GM19351 (cell line): ENCODE measurements at regions not wholly inside any gene's neighbourhood (a gene's known extent, or its start where the extent isn't known, plus 50 kb on each side); places are given as distances from the start of the nearest gene placed in this dataset.

Experiments
- ATAC-seq: cut with Tn5 transposase; IDR thresholded peaks from one replicate; pipeline ENCODE4 v1.9.1; 2021; ENCODE audit warnings: mild to moderate bottlenecking, moderate library complexity; ENCODE audit not compliant: unreplicated experiment

GRCh38 chrX:43005561-43005960 is 227.6 kb upstream of the PPP1R2C start:
- no peak for ATAC-seq

DNA sequence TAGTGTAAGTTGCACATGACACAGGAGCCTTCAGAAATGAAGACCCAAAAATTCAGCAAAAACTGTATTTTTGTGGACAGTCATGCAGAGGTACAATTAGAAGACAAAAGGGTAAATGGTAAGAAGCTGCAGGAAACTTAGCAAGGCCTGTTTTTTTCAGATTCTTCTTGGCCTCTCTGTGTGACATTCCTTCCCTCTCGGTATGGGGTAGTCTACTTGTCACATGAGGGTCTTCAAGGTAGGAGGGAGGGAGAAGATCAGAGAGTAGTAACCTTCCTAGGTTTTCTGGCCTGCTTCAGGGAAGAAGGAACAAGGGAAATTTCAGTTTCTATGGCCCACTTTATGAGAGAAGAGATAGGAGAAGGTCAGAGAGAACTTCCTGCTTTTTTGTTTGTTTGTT is 230.4 kb upstream of the PPP1R2C start:
- no peak for ATAC-seq

DNA sequence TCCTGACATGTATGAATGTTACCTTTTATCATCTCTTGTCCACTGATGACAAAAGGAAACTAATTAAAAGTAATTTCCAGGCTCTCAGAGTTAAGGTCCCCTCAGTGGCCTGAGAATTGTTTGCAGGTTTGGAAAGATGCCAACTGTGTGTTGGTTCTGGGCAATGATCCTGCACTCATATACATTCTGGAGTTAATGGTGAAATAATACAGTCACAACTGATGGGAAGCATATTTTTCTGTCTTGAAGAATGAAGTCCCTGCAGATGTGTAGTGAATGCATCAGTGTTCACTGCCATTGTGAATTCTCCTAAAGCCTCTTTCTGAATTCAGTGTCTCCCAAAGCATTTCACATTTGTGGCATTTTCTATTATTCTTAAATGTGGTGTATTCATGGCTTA is 238.1 kb upstream of the PPP1R2C start:
- no peak for ATAC-seq

- ATAC-seq = no peak
These were observed 240.1 kb upstream of the PPP1R2C start for GRCh38 chrX:43018031-43018430.

- ATAC-seq = no peak
These were observed 241.1 kb upstream of the PPP1R2C start for GRCh38 chrX:43019021-43019420.

DNA sequence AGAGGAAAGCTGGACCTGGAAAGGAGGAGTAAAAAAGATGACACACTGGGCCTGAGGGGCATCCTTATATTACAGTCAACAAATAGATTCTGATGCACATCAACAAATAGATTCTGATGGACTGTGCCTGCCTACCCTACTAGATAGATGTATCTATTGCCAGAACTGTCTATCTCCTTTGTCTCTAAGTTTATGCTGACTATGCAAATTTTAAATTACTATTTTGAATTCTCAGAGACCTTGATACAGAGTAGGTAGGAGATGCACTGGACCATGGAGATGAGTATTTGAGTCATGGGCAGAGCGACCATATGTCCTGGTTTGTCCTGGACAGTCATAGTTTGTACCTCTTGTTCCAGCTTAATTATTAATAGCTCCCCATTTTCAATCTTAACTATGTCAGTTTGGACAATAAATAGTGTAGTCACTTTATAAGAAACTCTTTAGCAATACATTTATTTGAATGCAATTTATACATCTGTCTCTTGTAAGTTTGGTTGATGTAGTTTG is 247.9 kb upstream of the PPP1R2C start:
- no peak for ATAC-seq

DNA sequence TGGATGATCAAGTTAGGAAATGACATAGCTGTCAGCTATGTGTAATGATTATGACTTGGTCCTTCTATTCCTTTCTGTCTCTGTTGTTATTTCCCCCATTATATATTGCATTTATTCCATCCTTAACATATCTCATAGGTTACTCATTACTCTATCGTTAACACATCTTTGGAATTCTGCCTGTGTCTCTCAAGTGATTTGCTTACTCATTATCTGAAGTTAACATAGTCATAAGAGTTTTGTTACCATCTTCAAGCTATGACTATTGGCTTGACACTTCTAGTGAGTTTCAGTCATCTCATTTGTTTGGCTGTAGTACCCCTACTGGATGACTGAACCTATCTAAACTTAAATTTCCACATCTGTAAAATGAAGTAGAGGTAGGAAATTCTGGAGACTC is 286.1 kb upstream of the PPP1R2C start:
- no peak for ATAC-seq

DNA sequence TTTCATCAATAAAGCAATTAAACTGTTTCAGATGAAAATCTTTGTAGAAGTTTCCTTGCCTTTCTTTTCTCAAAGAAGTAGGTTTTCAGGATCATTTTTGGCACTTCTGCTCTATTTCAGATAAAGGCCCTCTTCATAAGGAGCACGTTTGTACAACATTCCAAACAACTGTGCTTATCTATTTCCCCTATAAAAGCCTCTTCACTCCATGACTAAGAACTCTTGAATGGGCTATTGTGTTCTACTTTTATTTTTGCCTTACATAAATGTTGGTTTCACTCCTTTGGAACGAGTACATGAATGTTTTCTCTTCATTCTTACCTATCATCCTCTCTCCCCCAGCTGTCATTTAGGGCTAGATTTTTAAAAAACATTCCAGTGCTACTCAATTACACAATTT is 288.0 kb upstream of the PPP1R2C start:
- ATAC-seq = no peak

DNA sequence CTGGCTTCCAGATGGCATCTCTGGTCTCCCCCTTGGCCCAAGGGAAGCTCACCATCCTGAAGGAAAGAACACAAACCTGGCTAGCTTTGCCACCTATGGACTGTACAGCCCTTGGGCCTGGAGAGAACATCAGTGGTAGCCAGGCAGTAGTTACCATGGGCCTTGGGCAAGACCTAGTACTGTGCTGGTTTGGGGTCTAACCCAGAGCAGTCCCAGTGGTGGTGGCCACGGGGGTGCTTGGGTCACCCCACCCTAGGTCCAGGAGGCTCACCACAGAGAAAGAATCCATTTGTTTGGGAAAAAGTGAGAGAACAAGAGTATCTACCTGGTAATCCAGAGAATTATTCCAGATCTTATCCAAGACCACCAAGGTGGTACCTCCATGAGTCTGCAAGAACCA is 290.7 kb upstream of the PPP1R2C start:
- ATAC-seq = no peak

DNA sequence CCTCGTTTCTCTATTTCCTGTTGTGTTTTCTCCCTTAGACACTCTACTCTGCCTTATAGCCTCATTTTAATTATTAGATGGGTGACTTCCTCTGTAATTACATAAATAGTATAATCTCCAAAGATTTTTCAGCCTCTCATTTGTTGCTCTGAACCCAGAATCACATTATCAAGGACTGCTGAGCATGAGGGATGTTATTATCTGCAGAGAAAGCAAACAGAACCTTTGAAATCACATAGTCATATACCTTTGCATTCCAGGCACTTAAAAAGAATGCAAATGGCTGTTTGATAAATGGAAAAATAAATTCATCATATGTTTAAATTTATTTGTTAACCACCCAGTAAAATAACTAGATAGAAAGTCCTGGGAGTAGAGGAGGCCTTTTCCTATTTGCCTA is 305.1 kb upstream of the PPP1R2C start:
- ATAC-seq = no peak

DNA sequence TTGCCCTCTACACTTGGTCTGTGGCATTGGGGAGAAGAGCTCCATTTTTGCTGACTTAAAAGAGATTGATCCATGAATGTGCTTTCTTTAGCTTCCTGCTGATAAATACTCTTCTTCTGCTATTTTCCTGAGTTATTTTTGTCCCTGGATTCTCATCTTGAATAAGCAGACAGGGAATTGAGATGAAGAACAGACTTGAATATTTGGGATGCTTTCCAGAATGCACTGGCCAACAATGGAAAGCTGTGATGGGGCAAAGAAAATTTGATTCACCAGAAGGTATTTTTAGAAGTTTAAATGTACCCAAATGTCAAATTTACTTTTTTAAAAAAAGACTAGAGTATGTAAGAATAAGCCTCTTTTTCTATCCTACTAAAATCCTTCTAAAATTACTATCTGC is 309.9 kb upstream of the PPP1R2C start:
- no peak for ATAC-seq

- no peak for ATAC-seq
These were observed 318.9 kb upstream of the PPP1R2C start for GRCh38 chrX:43096830-43097229.

DNA sequence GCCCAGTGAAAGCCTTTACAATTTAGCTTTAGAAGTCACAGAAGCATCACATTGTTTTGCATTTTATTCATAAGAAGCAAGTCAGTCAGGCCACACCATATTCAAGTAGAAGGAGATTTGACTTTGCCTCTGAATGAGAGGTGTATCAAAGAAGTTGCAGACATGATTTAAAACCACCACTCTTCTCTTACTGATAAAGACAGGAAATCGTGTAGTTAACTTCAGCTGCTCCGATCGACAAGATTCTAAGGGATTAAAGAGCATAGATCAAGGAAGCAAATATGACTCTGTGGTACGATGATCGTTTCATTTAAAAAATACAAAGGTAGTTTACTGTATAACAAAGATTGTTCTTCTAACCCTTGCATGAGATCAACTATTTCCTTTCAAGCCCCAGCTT is 328.0 kb upstream of the PPP1R2C start:
- no peak for ATAC-seq

- ATAC-seq = no peak
These were observed 330.9 kb upstream of the PPP1R2C start for GRCh38 chrX:43108828-43109227.

DNA sequence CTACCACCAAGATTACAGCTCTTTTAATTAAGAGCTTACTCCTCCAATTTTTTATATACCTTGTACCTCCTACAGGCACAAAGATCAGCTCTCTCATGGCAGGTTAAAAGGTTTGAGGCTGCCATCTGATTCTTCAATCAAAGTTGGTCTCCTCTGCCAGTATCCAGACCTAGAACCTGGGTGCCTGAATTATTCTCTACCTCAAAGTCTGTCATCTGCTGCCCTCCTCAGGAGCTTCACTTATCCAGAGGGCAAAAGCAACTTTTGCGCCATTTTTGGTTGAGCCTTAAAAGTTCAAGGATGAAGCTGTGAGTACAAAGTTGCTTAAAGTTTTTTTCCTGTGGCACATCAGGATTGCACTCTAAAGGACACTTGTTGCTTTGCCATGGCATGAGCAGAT is 343.7 kb upstream of the PPP1R2C start:
- ATAC-seq = no peak

- no peak for ATAC-seq
These were observed 361.7 kb upstream of the PPP1R2C start for GRCh38 chrX:43139645-43140044.

DNA sequence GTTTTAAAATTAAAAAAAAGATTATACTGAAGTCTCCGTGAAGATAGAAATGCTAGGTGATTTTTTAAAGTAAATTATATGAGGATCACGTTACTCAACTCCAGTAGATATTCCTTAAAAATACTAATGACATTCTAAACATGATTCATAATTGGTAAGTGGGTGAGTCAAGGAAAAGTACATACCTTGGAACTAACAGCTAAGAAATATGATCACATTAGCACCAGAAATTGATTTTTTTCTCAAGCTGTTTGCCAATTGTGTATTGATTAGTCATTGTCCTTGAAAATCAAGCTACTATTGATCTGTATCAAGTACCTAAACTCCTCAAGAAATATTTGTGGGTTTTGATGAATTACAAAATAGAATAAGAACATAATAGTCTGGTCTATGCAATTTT is 362.6 kb upstream of the PPP1R2C start:
- no peak for ATAC-seq

DNA sequence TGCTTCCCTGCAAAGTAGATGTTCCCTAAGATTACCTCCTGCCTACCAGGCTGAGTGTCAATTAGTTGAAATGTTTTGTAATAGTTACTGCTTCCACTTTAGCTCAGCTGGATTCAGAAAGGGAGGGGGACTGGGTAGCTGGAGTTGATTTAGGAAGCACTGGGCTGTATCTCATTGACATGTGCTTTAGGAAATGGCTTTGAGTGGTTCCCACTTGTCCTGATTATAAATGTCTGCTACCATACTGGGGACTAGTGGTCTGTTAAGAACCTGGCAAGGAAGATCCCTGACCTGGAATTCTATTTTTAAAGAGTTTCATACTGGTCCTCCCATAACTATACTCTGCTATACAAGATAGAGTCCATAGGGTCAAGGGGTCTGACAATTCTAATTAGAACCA is 363.9 kb upstream of the PPP1R2C start:
- no peak for ATAC-seq

- no peak for ATAC-seq
These were observed 370.3 kb upstream of the PPP1R2C start for GRCh38 chrX:43148305-43148704.

- no peak for ATAC-seq
These were observed 387.5 kb upstream of the PPP1R2C start for GRCh38 chrX:43165343-43165920.

GRCh38 chrX:43166874-43167273 is 388.9 kb upstream of the PPP1R2C start:
- no peak for ATAC-seq

GRCh38 chrX:43175434-43175833 is 397.5 kb upstream of the PPP1R2C start:
- ATAC-seq = no peak

DNA sequence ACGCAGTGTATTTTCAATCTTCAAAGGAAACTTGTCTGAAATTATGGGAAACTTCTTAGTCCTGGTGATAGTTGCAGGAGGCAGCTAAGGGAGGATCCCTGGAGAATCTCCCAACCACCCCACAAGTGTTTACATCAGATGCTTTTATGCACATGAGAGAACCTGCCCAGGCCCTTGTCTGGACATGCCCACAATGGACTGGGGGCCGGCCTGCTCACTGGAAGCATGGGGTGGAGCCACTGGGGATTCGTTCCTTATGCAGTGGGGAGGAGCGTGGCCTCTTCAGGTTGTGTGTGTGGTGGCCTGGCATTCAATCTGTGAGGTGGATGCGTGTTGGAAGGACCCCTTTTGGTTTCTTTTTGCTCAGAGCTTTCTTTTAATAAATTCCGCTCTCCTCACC is 398.7 kb upstream of the PPP1R2C start:
- no peak for ATAC-seq
